Bronchial epithelial cell (primary cell): ENCODE measurements at regions not wholly inside any gene's neighbourhood (a gene's known extent, or its start where the extent isn't known, plus 50 kb on each side); places are given as distances from the start of the nearest gene placed in this dataset.
A peak's percentile ranks its signal among the peaks of the same experiment; 100 is the strongest.

Experiments
- DNase-seq: peaks from one replicate; pipeline ENCODE4 v3.0.0-alpha.2; 2010; ENCODE audit warnings: low read depth
- FAIRE-seq: peaks from 2 replicates; lab custom pipeline; 2011; peaks lifted over from hg19 to GRCh38; lab: Jason Lieb, UNC
- H3K27me3 ChIP-seq: 2 replicates; pipeline ENCODE4 v1.5.1; 2011; ENCODE audit warnings: low read length; ENCODE audit not compliant: control insufficient read depth, insufficient read depth
- H3K36me3 ChIP-seq: 2 replicates; pipeline ENCODE4 v1.5.1; 2011; ENCODE audit warnings: low read length; ENCODE audit not compliant: control insufficient read depth, insufficient read depth
- H3K4me3 ChIP-seq: 2 replicates; pipeline ENCODE4 v1.5.1; 2011; ENCODE audit warnings: mild to moderate bottlenecking, low read depth, low read length, control low read depth
- TF ChIP-seq, protein P1 (sequence below): IDR thresholded peaks from 2 replicates; pipeline ENCODE4 v1.5.1; 2011; ENCODE audit warnings: mild to moderate bottlenecking, moderate library complexity, low read length, control low read depth, inconsistent platforms; ENCODE audit not compliant: insufficient read depth, severe bottlenecking

GRCh38 chr10:108736111-108736510, 1187.2 kb downstream of the XPNPEP1 start:
- no peaks in the 10 kb centered on the region for H3K36me3 ChIP-seq
- no peak overlapping the region for H3K4me3 ChIP-seq
- TF ChIP-seq, protein P1, sequence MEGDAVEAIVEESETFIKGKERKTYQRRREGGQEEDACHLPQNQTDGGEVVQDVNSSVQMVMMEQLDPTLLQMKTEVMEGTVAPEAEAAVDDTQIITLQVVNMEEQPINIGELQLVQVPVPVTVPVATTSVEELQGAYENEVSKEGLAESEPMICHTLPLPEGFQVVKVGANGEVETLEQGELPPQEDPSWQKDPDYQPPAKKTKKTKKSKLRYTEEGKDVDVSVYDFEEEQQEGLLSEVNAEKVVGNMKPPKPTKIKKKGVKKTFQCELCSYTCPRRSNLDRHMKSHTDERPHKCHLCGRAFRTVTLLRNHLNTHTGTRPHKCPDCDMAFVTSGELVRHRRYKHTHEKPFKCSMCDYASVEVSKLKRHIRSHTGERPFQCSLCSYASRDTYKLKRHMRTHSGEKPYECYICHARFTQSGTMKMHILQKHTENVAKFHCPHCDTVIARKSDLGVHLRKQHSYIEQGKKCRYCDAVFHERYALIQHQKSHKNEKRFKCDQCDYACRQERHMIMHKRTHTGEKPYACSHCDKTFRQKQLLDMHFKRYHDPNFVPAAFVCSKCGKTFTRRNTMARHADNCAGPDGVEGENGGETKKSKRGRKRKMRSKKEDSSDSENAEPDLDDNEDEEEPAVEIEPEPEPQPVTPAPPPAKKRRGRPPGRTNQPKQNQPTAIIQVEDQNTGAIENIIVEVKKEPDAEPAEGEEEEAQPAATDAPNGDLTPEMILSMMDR, result no peak
- DNase-seq (no peak), FAIRE-seq (no peak)
- H3K27me3 ChIP-seq, result no peaks in the 10 kb centered on the region

DNA sequence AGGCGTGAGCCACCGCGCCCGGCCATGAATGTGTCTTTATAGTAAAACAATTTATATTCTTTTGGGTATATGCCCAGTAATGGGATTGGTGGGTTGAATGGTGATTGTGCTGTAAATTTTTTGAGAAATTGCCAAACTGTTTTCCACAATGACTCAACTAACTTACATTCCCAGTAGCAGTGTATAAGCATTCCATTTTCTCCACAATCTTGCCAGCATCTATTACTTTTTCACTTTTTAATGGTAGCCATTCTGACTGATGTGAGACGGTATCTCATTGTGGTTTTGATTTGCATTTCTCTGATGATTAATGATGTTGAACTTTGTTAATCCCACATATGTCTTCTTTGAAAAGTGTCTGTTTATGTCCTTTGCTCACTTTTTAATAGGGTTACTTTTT, 1187.9 kb downstream of the XPNPEP1 start:
- no peaks in the 10 kb centered on the region for H3K36me3 ChIP-seq
- no peak for FAIRE-seq
- no peaks in the 10 kb centered on the region for H3K27me3 ChIP-seq
- DNase-seq, result peak; percentile 23
- H3K4me3 ChIP-seq, result no peak overlapping the region
- TF ChIP-seq, protein P1, result no peak

DNA sequence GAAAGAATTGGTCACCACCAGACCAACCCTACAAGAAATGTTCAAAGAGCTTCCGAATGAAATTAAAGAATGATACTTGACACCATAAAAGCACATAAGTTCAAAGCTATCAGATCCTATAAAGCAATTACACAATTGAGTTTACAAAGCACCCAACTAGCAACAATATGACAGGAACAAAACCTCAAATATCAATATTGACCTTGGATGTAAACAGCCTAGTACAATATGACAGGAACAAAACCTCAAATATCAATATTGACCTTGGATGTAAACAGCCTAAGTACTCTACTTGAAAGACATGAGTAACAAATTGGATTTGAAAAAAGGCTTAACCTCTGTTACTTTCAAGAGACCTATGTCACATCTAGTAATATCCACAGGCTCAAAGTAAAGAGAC, 1201.4 kb downstream of the XPNPEP1 start:
- FAIRE-seq, result no peak
- Histone ChIP-seq H3K27me3 (no peaks in the 10 kb centered on the region), H3K36me3 (no peaks in the 10 kb centered on the region), H3K4me3 (no peak overlapping the region)
- TF ChIP-seq, protein P1, result no peak
- DNase-seq, result no peak

DNA sequence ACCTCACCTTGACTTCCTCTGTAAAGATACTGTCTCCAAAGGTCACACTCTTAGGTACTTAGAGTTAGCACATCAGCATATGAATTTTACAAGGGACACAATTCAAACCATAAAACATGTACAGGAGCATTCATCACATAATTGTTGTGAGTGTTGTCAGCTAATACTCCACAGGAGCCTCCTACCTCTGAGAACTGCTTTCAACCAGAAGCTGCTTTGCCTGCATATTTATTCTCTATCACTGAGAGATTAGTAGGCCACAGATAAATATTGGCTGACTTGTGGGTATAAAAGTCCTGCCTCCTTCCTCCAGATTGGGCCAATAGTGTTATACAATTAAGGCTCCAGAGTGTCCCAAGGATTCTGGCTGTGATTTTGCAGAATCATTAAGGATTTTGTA, 1207.0 kb downstream of the XPNPEP1 start:
- Histone ChIP-seq H3K4me3 (no peak overlapping the region), H3K36me3 (no peaks in the 10 kb centered on the region), H3K27me3 (no peaks in the 10 kb centered on the region)
- TF ChIP-seq, protein P1, result no peak
- no peak for FAIRE-seq
- no peak for DNase-seq

DNA sequence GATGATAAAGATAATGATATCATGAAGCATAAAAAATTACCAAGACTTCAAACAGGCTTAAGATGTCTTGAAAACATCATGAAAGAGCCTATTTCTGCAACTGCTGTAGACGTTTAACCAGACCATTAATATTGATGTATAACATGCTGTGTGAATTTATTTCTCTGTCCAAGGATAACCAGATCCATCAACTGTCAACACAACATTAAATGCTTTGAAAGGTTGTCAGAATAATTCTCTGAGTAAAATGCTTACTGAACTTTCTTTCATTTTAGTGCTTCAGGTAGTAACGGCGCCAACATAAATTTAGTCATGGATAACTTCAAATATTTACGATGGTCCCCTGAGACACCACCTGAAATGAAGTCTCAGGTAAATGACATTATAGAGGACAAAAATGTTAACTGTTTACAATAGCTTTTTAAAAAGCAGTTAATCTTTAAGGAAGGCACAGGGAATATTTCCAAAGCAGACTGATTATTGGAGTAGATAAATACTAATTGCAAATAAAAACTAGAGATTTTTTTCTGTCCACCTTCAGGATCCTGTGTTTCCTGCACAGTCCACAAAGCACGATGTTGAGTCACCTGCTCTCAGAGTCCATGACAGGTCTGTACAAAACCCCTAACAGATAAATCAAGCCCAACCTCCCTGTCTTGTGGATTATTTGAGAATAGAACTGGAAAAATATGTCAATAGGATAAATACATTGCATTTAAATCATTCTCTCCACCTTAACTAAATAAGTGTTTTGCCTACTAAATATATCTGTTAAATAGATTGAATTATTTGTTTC, 1213.2 kb downstream of the XPNPEP1 start:
- peak; percentile 62 for DNase-seq
- Histone ChIP-seq H3K36me3 (no peaks in the 10 kb centered on the region), H3K4me3 (no peak overlapping the region), H3K27me3 (no peaks in the 10 kb centered on the region)
- FAIRE-seq, result no peak
- TF ChIP-seq, protein P1, result no peak

GRCh38 chr10:108708363-108708762, 1214.9 kb downstream of the XPNPEP1 start:
- H3K36me3 ChIP-seq, result no peaks in the 10 kb centered on the region
- DNase-seq (no peak), FAIRE-seq (no peak)
- H3K4me3 ChIP-seq, result no peak overlapping the region
- H3K27me3 ChIP-seq, result no peaks in the 10 kb centered on the region
- TF ChIP-seq, protein P1, result no peak
